H4 (cell line): ENCODE measurements at regions not wholly inside any gene's neighbourhood (a gene's known extent, or its start where the extent isn't known, plus 50 kb on each side); places are given as distances from the start of the nearest gene placed in this dataset.
"Not testable (repeated sequence)": the region's sequence is repeated elsewhere in the genome, so short reads cannot be mapped to it uniquely, and the experiment has no call there.

Experiments used
- DNase-seq: peaks from one replicate; pipeline ENCODE4 v3.0.0-alpha.2; 2015; ENCODE audit warnings: low spot score

DNA sequence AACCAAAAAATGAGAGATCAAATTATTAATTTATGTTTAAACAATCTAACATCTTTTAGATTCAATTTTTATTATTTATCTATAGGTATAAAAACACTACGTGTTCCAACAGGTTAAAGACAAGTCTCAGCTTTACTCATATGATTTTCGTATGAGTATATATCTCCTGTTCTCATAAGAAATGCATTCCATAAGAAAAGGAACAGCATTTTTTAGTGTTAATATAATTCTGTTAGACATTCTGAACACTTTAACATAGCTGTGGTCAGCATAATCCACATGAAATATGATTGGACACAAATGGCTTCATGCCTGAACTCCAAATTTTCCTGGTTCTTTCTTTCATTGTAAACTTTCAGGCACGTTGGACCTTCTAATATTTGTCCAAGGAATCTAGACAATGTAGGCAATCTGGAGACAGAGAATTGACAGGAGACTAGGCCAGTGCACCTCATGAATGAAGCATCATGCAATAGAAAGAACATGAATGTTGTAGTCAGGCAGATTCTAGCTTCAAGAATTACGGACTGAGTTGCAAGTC, 1122.0 kb upstream of the ALCAM start:
- no peak for DNase-seq

DNA sequence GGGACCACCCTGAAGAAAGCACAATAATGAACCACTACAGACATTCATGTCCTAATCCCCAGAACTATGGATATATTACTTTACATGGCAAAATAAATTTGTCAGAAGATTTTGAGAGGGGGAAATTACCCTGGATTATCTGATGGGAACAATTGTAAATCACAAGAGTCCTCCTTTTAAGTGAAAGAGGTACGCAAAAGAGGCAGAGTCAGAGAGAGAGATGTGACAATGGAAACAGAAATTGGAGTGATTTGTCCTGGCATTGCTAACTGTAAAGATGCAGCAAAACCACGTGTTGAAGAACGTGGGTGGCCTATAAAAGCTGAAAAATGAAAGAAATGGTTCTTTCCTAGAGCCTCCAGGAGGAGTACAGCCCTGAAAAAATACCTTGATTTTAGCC, 1121.4 kb upstream of the ALCAM start:
- no peak for DNase-seq

DNA sequence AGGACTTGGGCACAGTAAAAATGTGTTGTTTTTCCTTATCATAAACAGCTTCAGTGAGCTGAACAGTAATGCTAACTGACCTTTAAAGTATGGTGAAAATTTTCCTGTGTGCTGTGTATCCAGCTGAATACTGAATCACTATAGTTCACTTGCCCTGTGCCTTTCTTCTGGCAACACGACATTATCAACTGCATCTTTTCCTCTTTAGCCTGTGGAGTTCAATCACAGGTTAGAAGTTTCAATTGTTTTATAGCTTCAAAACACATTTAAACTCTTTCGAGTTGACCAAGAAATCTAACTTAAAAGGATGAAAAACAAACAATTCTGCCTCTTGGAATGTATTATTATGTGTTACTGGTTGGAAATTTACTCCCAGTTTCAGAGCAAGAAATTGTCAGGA, 1120.7 kb upstream of the ALCAM start:
- no peak for DNase-seq

DNA sequence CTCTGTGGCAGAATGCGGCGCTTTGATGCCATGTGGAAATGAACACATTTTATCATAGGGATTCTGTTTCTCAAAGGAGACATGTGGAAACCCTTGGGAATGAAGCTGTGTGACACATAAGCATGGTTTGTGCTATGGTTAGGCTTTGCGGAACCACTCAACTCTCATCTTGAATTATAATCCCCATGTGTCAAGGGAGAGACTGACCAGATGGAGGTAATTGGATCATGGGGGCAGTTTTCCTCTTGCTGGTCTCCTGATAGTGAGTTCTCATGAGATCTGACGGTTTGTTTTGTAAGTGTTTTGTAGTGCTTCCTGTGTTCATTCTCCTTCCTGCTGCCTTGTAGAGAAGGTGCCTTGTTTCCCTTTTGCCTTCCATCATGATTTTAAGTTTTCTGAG, 1109.2 kb upstream of the ALCAM start:
- no peak for DNase-seq

DNA sequence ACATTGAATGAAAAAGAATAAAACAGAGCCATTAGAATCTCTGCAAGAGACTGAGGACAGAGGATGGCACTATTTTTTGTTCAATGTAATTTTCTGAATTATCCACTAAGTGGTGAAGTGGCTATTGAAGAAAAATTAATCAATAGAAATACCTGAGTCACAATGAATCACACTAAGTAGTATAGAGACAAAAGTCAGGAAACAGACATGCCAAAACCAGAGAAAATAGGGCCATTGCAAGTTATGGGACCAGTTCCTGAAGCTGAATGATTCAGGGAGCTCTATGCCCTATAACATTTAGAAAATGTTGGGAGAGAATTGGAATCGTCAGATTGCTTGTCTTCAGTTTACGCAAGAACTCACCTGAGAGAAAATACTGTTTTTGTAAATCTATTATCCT, 1103.2 kb upstream of the ALCAM start:
- no peak for DNase-seq

DNA sequence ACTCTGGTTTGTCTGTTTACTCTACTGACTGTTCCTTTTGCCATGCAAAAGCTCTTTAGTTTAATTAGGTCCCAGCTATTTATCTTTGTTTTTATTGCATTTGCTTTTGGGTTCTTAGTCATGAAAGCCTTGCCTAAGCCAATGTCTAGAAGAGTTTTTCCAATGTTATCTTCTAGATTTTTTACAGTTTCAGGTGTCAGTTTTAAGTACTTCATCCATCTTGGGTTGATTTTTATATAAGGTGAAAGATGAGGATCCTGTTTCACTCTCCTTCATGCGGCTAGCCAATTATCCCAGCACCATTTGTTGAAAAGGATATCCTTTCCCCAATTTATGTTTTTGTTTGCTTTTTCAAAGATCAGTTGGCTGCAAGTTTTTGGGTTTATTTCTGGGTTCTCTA, 1100.5 kb upstream of the ALCAM start:
- DNase-seq = not testable (repeated sequence)

DNA sequence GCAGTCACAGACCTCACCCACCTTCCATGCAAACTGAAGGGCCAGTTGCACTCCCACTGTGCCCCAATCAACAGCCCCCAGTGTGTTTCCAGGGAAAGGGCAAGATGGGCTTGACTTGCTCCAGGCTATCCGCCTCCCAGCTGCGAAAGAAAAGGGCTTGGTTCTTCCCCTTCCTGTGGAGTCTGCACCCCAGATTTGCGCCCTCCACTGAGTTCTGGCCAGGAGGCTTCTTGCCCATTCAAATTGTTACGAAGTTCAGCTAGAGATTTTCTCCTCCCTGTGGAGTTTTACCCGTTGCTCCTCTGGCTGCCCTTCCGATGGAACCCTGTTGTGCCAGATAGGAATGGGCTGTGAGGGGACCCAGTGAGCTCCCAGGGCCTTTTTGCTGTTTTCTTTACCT, 1096.9 kb upstream of the ALCAM start:
- no peak for DNase-seq

DNA sequence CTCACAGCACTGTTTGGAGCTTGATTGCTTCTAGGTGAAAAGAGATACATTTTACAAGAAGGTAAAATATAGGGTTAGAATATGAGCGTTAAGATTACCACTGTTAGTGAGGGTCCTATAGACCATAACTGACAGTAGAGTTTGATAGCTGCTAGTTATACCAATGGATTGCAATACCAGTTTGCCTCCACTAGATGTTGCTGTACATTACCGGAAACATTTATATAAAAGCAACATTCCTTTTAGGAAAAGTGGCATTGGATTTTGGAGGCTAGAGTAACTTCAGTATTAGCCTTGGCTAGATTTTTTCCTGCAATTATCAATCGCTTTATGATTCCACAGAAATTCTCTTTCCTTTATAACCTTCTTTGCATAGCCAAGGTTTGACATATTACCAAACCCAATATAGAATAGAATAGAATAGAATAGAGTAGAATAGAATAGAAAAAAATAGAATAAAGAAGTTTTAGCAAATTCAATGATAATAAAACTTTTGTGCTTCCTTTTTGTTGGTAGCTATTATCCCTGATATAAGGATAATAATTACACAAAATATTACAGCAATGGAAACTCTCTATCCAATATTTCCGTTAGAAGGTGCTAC, 1093.6 kb upstream of the ALCAM start:
- peak; percentile 43 for DNase-seq

DNA sequence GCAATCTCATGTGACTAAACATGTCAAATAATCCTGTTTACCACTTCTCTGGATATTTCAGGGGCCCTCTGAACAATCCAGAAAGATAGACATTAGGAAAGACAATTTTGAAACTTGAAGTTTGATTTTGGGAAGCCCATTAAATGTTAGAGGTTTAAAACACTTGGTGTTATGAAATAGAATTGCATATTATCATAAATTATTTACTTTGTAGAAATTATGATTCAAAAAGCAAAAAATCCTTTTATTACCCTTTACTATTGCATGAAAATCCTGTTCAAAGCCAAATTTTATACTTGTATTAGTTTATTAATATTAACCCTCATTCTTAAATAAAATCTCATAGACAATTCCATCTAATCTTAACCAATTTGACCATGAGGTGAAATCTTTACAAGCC, 1091.5 kb upstream of the ALCAM start:
- DNase-seq = no peak

DNA sequence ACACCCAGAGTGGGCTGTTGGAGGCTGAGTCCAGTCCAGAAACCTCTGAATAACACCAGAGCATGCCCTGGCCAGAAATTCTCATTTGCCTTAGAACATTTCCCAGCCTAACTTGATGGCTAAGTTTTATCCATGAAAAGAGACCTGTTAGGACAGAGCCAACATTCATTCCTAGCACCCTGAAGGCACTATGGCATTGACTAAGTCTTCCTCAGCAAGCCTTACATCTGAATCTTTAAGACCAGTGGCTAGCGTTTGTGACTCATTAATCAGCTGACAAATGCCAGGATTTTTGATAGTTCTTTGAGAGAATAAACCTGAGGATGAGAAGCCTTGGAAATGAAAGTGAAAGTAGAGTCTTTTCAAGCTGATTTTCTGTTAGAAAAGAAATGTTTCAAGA, 1087.1 kb upstream of the ALCAM start:
- DNase-seq = peak; percentile 42

DNA sequence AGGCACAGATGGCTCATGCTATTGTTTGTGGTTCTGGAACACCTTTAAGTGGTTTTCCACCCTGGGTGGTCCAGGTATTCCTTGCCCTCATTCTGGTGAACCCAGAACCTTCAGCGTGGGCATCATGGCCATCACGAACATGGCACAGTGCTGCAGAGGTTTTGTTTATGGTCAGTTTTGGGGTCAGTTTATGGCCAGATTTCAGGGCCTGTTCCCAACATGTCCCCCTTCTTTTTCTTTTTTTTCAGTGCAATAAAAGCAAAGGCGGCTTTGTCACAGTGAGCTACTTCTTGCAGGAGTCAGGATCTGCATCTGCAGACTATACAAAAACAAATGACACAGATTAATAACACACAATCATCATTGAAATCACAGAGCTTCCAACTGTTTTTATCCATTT, 1085.0 kb upstream of the ALCAM start:
- DNase-seq = no peak

DNA sequence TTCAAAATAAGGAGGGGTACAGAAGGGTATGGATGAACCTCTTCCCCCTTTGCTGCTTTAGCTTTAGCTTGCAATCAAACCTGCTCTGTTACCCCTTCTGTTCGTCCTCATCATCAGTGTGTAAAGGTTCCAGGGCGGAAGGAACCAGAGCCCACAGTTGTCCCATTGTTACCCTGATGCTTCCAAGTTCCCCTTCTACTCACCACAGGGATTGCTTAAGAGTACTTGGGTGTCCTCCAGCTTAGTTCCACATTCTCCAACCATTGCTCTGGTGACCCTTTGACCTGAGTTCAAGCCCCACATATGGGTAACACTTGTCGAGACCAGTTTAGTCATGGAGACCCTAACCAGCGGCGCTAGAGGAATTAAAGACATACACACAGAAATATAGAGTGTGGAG, 1080.1 kb upstream of the ALCAM start:
- no peak for DNase-seq

DNA sequence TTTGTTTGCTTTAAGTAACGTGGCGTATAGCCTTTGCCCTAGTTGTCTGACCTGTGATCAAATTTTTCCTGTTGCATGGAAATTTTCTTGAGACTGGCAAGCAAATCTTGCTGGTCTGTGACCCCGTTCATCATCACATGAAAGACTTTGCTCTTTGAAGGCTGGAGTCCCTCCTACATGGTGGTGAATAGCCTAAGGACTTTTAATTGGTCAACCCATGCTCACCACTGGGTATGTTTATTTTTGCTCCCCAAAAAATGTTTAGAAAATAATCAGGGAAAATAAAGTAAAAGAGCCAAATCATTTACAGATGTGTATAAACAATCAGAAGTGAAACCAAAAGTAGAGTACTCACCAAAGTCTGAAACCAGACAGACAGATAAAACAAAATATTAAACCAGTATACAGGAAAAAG, 1075.3 kb upstream of the ALCAM start:
- peak; percentile 40 for DNase-seq

DNA sequence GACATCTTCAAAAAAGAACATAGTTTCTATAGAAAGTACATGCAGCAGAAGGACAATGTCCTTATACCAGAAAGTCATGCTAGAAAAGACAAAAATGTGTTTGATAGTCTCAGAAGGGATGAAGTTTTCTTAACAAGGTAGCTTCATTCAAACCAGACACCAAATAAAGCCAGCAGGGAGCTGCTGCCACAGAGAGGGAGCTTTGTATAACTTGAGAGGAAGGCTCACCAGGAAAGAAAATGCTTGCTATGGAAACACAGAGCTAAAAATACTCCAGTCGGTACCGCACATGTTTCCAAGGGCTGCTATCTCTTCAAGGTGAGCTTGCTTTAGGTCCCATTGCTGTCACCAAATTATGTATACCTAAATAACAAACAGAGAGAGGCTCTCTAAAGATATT, 1074.8 kb upstream of the ALCAM start:
- no peak for DNase-seq

DNA sequence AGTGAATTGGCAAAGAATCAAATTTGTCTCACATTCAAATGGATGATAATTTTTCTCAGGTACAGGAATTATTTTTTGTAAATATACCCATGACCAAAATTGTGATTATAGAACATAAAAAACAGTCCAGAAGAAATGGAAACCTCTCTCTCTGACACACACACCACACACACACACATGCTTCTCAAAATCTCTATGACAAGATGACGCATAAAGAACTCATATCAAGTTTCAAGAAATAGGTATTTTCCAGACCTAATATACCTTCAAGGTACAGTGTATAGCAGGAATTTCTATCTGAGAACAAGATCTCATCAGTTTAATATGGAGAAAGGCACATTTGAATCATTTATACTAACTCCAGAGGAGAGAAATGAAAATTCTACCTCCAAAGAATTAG, 1069.1 kb upstream of the ALCAM start:
- DNase-seq = no peak

DNA sequence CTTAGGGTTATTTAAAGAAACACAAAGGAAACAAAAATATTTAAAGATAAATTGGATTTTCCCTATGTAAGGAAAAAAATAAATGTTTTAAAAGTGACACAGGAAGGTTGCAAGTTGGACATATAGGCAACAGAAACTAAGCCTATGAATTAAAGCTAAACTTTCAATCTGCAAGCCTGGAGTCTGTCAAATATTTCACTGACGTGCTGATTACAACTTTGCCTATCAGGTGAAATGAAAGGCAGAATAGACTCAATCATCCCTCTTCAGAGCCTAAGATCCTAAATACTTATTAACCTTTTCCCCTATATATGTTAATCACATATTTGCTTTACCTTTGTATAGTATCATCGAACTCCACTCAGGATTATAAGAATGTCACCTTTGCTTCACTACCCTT, 1068.0 kb upstream of the ALCAM start:
- DNase-seq = no peak

DNA sequence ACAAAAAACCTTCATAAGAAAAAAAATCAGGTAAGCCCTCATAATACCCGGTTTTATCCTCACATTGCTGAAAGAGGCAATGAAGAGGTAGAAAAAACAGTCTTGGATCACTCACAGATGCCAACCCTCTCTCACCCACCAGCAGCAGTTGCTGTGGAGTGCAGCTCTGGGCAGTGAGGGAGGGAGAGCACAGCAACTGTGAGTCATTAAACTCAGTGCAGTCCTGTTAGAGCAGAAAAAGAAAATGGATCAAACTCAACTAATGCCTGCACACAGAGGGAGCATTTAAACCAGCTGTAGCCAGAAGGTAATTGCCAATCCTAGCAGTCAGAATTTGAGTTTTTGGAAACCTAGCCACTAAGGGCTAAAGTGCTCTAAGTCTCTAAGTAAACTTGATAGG, 1050.6 kb upstream of the ALCAM start:
- DNase-seq = no peak

DNA sequence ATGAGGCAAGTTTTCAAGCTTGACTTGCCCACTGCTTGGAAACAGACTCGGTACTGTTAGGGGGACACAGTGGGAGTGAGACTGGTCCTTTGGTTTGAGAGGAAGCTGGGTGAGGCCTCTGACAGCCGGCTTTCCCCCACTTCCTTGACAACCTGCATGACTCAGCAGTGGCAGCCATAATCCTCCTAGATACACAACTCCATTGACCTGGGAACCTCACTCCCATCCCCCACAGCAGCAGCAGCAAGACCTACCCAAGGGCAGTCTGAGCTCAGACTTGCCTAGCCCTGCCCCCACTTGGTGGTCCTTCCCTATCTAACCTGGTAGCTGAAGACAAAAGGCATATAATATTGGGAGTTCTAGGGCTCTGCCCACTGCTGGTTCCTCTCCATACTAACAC, 1043.5 kb upstream of the ALCAM start:
- DNase-seq = no peak

DNA sequence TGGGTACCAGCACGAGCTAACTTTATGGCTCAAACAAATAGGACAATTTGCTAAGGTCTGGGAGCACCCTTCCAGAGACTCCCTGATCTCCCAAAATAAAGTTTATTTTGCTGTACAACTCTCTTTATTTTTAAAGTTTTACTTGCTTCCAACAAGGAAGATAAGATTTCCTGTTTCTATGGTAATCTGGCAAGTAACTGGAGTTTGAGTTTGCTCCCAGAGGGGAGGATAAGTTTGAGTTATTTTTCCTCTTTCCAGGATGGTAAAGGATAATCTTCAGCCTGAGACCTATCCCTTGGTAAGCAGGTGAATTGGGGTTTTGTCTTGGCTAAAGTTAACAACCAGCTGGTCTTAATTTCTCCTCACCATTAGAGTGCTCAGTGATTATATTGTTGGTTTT, 1019.4 kb upstream of the ALCAM start:
- DNase-seq = no peak

DNA sequence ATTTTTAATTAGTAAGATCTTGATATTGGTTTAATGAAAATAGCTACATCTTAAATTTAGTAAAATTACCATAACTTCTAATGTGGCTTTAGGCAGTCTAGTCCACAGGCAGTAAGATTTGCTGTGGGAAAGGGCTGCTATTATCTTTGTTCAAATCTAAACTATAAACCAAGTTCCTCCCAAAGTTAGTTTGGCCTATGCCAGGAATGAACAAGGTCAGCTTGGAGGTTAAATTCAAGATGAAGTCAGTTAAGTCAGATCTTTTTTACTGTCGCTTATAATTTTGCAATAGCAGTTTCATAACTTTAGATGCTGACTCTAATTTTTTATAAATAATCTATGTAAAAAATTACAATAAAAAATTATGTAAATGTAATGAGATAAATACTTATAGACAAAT, 1016.9 kb upstream of the ALCAM start:
- no peak for DNase-seq

DNA sequence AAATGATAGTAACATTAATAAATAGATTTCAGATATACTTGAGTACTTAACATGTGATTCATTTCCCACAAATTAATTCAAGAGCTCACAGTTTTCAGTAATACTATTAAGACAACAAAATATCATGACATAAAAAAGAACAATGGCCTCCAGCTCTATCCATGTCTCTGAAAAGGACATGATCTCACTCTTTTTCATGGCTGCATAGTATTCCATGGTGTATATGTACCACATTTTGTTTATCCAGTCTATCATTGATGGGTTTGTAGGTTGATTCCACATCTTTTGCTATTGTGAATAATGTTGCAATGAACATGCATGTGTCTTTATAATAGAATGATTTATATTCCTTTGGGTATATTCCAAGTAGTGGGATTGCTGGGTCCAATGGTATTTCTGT, 1012.8 kb upstream of the ALCAM start:
- DNase-seq = no peak

DNA sequence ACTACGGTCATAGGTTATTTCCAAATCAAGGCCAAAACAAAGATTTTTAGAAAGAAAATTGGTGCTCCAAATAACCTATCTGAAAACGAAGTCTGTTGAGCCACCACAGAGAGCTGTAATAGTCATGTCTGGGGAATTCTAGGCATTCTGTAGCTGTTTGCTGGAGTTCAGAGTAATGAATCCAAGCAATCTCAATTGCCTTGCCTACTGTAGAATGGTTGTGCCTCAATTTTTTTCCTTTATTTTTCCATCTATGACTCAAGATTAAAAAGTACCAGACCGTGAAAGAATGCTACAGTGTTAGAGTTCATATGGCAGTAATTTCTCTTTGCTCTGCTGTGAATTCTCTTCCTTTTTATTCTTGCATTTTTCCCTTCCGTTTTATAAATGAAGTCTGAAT, 1007.2 kb upstream of the ALCAM start:
- peak; percentile 14 for DNase-seq

DNA sequence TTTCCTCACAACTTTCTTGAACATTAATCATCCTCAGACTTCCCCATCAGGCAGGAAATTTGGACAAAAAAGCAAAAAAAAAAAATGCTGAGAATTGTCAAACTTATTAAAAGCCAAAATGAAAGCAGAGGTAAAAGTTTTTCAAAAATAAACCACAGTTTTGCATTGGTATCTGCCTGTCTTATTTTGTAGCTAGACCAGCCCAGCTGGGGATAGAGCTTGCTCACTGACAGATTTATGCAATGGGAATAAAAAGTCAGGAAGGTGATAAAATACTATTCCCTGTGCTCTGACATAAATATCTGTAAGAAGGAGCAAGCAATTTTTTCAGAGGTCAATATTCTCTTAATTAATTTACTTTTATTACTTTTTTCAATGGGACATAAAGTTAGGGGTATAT, 1006.7 kb upstream of the ALCAM start:
- DNase-seq = no peak

DNA sequence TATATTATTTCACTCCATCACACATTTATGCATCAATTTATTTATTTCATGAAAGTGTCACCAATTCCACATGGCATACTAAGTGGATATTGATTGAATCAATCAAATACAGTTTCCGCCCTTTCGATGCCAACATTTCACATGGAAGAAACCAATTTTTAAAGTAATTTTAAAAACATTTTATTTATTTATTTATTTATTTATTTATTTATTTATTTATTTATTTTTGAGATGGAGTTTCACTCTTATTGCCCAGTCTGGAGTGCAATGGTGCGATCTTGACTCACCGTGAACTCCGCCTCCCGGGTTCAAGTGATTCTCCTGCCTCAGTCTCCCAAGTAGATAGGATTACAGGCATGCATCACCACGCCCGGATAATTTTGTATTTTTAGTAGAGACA, 1005.0 kb upstream of the ALCAM start:
- not testable (repeated sequence) for DNase-seq
